GM21529 (cell line): ENCODE measurements at regions not wholly inside any gene's neighbourhood (a gene's known extent, or its start where the extent isn't known, plus 50 kb on each side); places are given as distances from the start of the nearest gene placed in this dataset.
A peak's percentile ranks its signal among the peaks of the same experiment; 100 is the strongest.

ENCODE experiments used
- ATAC-seq: cut with Tn5 transposase; IDR thresholded peaks from one replicate; pipeline ENCODE4 v1.9.1; 2021; ENCODE audit not compliant: unreplicated experiment

DNA sequence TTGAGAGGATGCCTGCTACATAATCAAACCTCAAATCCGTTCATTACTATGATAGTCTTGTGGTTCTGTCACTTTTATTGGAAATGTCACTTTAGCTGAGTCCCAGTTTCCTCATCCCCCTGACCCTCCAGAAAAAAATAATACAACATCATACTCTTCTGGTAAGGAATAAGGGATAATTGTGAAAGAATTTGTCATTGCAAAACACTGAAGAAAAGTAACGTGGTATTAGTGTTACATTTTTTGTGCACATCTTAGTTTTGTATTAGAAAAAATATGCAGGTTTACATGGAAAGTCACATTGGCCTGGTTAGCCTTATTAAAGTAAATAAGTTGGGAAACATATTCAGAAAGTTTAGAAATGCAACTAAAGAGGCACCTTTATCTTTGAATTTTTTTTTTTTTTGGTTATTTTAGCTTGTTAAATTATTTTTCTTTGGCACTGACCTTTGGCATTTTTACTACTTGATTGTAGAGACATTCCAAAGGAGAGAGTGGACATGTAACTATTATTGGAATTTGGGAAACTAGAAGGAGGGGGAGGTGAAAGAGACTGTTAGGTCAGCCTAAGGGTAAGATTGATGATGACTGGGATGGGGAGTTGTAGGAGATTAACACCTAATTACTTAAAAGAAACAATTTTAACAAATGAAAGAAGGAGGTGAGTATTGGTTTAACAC lies 462.2 kb upstream of the RARB start:
- ATAC-seq, result no peak

- ATAC-seq, result no peak
Measured at GRCh38 chr3:24968036-24968435, 460.0 kb upstream of the RARB start.

GRCh38 chr3:24972491-24972890 lies 455.6 kb upstream of the RARB start:
- ATAC-seq, result no peak

DNA sequence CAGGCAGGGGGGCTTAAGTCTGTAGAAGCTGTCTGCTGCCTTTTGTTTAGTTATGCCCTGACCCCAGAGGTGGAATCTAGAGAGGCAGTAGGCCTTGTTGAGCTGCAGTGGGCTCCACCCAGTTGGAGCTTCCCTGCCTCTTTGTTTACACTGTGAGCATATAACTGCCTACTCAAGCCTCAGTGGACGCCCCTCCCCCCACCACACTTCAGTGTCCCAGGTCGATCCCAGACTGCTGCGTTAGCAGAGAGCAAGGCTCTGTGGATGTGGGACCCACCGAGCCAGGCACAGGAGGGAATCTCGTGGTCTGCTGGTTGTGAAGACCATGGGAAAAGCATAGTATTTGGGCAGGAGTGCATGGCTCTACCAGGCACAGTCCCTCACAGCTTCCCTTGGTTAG lies 446.8 kb upstream of the RARB start:
- ATAC-seq, result no peak

- ATAC-seq, result no peak
Measured at GRCh38 chr3:24981924-24982323, 446.1 kb upstream of the RARB start.

- no peak for ATAC-seq
Measured at GRCh38 chr3:24985668-24986067, 442.4 kb upstream of the RARB start.

- ATAC-seq, result no peak
Measured at GRCh38 chr3:24986612-24987011, 441.5 kb upstream of the RARB start.

DNA sequence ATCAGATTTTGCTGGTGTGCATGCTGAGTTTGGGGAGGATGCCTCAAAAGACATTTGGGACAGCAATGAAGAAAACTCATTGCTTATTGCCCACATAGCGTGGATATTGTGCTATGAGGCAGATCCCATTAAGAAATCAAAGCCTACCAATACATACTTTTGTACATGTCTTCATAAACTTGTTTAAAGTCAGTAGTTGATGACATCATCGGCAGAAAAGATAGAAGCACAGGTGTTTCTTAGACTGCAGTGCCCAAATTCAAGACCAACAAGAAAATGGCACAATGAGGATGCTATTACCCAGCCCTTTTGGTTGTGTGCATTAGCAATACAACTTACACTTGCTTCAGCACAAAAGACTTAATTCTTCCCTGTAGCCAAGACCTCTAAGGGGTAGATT lies 428.7 kb upstream of the RARB start:
- no peak for ATAC-seq

- no peak for ATAC-seq
Measured at GRCh38 chr3:25000971-25001591, 427.0 kb upstream of the RARB start.

GRCh38 chr3:25002052-25002451 lies 426.0 kb upstream of the RARB start:
- ATAC-seq, result no peak

GRCh38 chr3:25007974-25008658 lies 419.9 kb upstream of the RARB start:
- peak; percentile 98 for ATAC-seq

DNA sequence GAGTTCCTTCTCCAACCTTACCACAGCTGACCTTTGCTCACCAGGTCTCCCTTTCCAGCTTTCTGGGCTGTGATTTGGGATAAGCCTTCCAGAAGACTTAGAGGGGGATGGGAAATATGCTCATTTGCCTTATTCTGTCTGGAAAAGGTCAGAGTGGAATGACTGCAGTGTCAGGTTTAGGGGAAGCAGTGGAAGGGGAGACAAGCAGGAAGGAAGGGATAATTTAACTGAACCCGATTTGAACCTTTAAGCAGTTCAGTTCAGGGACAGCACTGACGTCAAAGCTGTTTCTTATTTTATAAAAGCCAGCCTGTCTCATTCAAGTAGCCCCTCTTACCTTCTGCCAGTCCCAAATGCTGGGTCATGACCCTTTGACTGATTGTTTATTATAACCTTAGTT lies 418.4 kb upstream of the RARB start:
- no peak for ATAC-seq

GRCh38 chr3:25015599-25015998 lies 412.5 kb upstream of the RARB start:
- no peak for ATAC-seq

DNA sequence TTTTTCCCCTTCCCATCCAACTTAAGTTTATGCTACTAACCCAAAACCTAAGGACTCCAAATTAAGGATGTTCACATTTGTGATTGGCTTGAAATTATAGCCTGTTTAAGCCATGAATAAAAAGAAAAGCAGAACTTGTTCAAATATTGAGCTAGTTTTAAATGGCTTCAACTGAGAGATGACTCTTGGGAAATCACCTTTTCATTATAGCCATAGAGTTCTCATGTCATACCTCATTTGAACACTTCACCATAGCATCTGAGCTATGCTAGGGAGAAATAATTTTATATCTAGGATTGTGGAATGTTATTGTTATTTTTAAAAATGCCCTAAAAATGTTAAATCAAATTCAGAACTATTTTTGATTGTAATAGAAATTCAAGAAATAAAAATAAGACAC lies 409.2 kb upstream of the RARB start:
- no peak for ATAC-seq

- ATAC-seq, result no peak
Measured at GRCh38 chr3:25019506-25019905, 408.6 kb upstream of the RARB start.

DNA sequence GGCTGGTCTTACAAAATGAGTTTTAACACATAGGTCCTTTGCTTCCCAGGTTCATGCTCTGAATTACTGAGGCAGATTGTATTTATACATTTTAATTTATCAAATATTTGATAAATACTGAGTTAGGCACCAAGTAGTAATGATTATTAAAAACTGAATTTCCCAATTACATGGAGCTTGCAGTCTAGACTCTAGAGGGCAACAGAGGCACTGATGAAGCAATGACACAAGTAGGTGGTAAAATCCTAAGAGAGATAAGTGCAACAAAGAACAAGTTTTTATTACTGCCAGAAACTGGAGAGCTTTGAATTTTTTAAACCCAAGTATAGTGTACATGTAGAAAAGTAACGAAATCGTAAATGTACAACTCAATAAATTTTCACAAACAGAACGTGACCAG lies 406.2 kb upstream of the RARB start:
- ATAC-seq, result no peak

DNA sequence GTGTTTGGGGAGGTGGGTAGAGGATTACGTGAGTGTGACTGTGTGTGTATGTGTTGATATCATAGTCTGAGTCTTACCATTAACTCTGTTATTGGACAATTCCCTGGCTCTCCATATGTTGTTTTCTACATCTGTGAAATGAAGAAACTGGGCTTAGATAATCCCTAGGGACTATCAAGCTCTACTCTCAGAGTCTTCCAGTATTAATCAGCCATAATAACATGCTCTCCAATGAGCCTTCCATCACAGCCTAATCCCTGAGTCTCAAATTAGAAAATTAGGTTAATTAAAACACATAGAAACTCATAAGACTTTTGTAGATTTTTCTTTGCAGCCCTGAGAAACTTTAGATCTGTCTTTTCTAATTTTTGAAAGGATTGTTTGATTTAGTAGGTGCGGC lies 404.2 kb upstream of the RARB start:
- ATAC-seq, result no peak

GRCh38 chr3:25025236-25025635 lies 402.8 kb upstream of the RARB start:
- no peak for ATAC-seq

GRCh38 chr3:25027650-25028049 lies 400.4 kb upstream of the RARB start:
- ATAC-seq, result no peak

DNA sequence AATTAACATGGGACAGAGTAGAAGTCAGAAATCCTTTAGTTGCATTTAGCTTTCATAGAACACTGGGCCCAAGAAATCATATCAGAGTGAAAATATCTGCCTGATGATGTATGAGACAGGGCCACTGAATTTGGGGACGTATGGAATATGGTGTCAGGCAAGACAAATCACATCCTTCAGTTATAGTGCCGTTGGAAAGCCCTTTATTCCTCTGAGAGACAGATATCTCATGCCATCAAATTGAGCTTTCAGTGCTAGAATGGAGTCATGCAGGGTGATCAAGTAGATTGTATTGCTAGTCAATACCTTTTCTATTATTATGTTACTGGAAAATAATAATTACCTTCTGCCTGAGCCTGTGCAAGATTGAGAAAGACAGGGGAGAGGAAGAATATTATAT lies 398.2 kb upstream of the RARB start:
- ATAC-seq, result no peak

GRCh38 chr3:25032344-25032743 lies 395.7 kb upstream of the RARB start:
- ATAC-seq, result no peak

DNA sequence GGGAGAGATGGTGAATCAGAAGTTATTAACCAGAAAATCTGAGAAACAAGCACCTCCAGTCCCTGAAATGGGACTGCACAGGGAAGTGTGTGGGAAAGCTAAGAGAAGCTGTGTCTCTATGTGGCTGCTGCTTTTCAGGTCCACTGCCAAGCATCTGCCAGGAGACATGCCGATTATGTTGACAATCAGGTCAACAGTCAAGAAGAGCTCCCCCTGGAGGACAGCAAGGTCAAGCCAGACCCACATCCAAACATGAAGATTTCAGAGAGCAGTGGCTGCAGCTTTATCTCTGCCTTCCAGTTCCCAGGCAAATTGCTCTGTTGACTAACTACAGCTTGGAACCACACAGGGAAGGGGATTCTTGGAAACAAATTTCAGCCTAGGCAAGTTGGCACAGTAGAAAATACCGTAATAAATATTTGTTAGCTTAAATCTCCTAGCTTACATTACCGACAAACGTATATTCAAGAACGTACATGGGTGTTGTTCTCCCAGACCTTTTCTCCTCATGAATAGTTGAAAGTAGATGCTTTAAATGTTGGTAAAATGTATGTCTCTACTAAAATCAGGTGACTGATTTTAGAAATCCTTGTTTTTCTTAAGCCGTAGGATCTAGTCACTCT lies 394.5 kb upstream of the RARB start:
- ATAC-seq, result peak; percentile 80
